ENCODE measurements at regions not wholly inside any gene's neighbourhood (a gene's known extent, or its start where the extent isn't known, plus 50 kb on each side); places are given as distances from the start of the nearest gene placed in this dataset.

DNA sequence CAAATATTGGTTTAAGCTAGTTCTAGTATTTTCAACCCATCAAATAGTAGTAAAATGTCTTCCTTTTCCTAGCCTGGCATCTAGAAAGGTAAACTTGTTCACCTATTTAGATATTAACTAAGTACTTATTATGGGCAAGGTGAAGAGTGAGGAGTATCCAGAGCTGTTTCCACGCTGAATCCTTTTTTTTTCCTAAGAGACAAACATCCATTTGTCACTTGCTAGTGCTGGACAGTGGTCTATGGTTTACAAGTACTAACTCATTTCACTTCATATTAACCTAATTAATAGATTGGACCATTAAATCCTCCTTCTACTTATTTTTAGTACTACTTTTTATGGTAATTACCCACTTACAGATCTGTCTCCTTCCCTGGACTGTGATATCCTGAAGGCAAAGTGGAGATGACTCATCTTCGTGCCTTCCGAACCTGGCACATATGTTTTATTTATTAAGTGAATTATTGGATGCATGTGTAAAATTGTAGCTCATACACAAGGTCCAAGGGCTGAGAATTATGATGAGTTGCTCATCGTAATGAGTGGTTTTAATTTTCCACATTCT is 159.6 kb upstream of the IGFBP3 start:
- no peak for FAIRE-seq
- intact Hi-C loops (cut with DNase I), result no loop called here
- Histone ChIP-seq H3K4me3 (ENCODE audit: low read length in 3 of 3) (no peak overlapping the region), H3K27me3 (ENCODE audit: control insufficient read depth, insufficient read depth, low read length) (no peaks in the 10 kb centered on the region), H3K9me3 (ENCODE audit: control insufficient read depth in 2 of 3, insufficient read depth in 1 of 3, low read length in 3 of 3) (no peaks in the 10 kb centered on the region), H3K27ac (ENCODE audit: low read depth in 2 of 2, low read length in 2 of 2) (no peak overlapping the region), H3K9ac (ENCODE audit: low read length in 3 of 3) (no peak overlapping the region), H3K36me3 (ENCODE audit: control insufficient read depth in 2 of 3, insufficient read depth in 3 of 3, low read length in 3 of 3) (no peaks in the 10 kb centered on the region), H3K4me1 (ENCODE audit: control insufficient read depth in 2 of 3, insufficient read depth in 2 of 3, low read depth in 1 of 3, low read length in 3 of 3) (no peaks in the 10 kb centered on the region)
- TF ChIP-seq, protein P1, sequence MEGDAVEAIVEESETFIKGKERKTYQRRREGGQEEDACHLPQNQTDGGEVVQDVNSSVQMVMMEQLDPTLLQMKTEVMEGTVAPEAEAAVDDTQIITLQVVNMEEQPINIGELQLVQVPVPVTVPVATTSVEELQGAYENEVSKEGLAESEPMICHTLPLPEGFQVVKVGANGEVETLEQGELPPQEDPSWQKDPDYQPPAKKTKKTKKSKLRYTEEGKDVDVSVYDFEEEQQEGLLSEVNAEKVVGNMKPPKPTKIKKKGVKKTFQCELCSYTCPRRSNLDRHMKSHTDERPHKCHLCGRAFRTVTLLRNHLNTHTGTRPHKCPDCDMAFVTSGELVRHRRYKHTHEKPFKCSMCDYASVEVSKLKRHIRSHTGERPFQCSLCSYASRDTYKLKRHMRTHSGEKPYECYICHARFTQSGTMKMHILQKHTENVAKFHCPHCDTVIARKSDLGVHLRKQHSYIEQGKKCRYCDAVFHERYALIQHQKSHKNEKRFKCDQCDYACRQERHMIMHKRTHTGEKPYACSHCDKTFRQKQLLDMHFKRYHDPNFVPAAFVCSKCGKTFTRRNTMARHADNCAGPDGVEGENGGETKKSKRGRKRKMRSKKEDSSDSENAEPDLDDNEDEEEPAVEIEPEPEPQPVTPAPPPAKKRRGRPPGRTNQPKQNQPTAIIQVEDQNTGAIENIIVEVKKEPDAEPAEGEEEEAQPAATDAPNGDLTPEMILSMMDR (IDR thresholded peaks at IDR 0.05; ENCODE audit: borderline replicate concordance, extremely low read depth, insufficient read depth), result no peak
- no peak for DNase-seq

DNA sequence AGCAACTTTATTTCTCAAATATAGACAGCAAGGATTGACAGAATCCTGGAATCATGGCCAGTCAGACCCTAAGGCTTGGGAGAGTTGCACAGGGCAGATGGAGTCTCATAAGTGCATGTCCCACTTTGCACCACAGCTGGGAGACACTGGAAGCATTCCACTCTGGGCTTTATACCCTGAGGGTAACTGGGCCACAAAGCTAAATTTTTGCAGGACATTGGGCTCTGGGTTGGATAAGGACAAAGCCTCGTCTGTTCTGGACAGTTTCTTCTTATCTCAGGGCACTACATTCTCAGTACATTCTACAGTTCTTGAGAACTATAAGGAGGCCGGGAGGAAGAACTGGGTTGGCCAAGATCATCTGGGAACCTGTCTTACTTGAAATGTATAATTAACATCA is 158.3 kb upstream of the IGFBP3 start:
- Histone ChIP-seq H3K4me3 (ENCODE audit: low read length in 3 of 3) (no peak overlapping the region), H3K9me3 (ENCODE audit: control insufficient read depth in 2 of 3, insufficient read depth in 1 of 3, low read length in 3 of 3) (no peaks in the 10 kb centered on the region), H3K27me3 (ENCODE audit: control insufficient read depth, insufficient read depth, low read length) (no peaks in the 10 kb centered on the region), H3K36me3 (ENCODE audit: control insufficient read depth in 2 of 3, insufficient read depth in 3 of 3, low read length in 3 of 3) (no peaks in the 10 kb centered on the region), H3K4me1 (ENCODE audit: control insufficient read depth in 2 of 3, insufficient read depth in 2 of 3, low read depth in 1 of 3, low read length in 3 of 3) (no peaks in the 10 kb centered on the region), H3K9ac (ENCODE audit: low read length in 3 of 3) (no peak overlapping the region), H3K27ac (ENCODE audit: low read depth in 2 of 2, low read length in 2 of 2) (no peak overlapping the region)
- DNase-seq (no peak), FAIRE-seq (no peak)
- intact Hi-C loops (cut with DNase I), result no loop called here
- TF ChIP-seq, protein P1 (IDR thresholded peaks at IDR 0.05; ENCODE audit: borderline replicate concordance, extremely low read depth, insufficient read depth), result no peak

DNA sequence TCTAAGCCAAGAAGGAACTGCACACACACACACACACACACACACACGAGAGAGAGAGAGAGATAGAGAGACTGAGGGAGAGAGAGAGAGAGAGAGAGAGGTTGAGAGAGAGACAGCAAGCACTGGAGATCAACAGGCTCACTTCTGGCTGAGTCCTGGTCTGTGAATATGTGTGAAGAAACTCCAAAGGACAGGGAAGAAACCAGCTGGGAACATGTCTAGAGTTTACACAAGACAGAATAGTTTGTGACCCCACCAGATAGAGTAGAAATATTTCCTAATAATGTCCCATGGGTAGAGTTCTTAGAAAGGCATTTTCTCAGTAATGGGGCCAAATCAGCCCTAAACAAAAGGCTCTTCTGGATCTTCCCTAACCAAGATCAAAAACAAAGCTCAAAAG is 155.5 kb upstream of the IGFBP3 start:
- Histone ChIP-seq H3K9me3 (ENCODE audit: control insufficient read depth in 2 of 3, insufficient read depth in 1 of 3, low read length in 3 of 3) (no peaks in the 10 kb centered on the region), H3K27me3 (ENCODE audit: control insufficient read depth, insufficient read depth, low read length) (no peaks in the 10 kb centered on the region), H3K36me3 (ENCODE audit: control insufficient read depth in 2 of 3, insufficient read depth in 3 of 3, low read length in 3 of 3) (no peaks in the 10 kb centered on the region), H3K27ac (ENCODE audit: low read depth in 2 of 2, low read length in 2 of 2) (no peak overlapping the region), H3K9ac (ENCODE audit: low read length in 3 of 3) (no peak overlapping the region), H3K4me1 (ENCODE audit: control insufficient read depth in 2 of 3, insufficient read depth in 2 of 3, low read depth in 1 of 3, low read length in 3 of 3) (no peaks in the 10 kb centered on the region), H3K4me3 (ENCODE audit: low read length in 3 of 3) (no peak overlapping the region)
- TF ChIP-seq, protein P1 (IDR thresholded peaks at IDR 0.05; ENCODE audit: borderline replicate concordance, extremely low read depth, insufficient read depth), result no peak
- DNase-seq, result no peak
- FAIRE-seq, result no peak
- intact Hi-C loops (cut with DNase I), result no loop called here

DNA sequence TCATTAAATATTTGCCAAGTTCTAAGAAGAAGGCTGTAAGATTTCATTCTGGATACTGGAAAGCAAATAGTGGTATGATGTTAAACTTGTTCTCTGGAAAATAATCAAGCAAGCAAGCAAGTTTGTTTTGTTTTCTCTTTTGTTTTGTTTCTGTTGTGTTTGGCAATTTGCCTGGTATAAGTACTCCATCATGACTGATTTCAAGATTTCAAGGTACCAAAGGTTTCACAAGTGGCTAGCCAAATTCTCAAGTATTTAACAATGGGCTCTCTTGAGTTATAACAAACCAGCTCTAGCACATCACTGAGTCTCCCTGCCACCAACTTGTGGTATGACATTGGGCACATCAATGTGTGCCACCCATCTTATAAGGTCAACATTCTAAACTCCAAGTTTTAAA is 151.7 kb upstream of the IGFBP3 start:
- TF ChIP-seq, protein P1 (IDR thresholded peaks at IDR 0.05; ENCODE audit: borderline replicate concordance, extremely low read depth, insufficient read depth), result no peak
- no peaks in the 10 kb centered on the region for H3K4me1 ChIP-seq (ENCODE audit: control insufficient read depth in 2 of 3, insufficient read depth in 2 of 3, low read depth in 1 of 3, low read length in 3 of 3)
- intact Hi-C loops (cut with DNase I), result no loop called here
- peak in 2 of 5 donors; percentile 25 to 70 for DNase-seq
- H3K36me3 ChIP-seq (ENCODE audit: control insufficient read depth in 2 of 3, insufficient read depth in 3 of 3, low read length in 3 of 3), result no peaks in the 10 kb centered on the region
- no peak overlapping the region for H3K27ac ChIP-seq (ENCODE audit: low read depth in 2 of 2, low read length in 2 of 2)
- H3K27me3 ChIP-seq (ENCODE audit: control insufficient read depth, insufficient read depth, low read length), result no peaks in the 10 kb centered on the region
- H3K9ac ChIP-seq (ENCODE audit: low read length in 3 of 3), result no peak overlapping the region
- no peaks in the 10 kb centered on the region for H3K9me3 ChIP-seq (ENCODE audit: control insufficient read depth in 2 of 3, insufficient read depth in 1 of 3, low read length in 3 of 3)
- FAIRE-seq, result no peak
- no peak overlapping the region for H3K4me3 ChIP-seq (ENCODE audit: low read length in 3 of 3)
